Right lobe of liver (tissue), 6 donors: ENCODE measurements at regions not wholly inside any gene's neighbourhood (a gene's known extent, or its start where the extent isn't known, plus 50 kb on each side); places are given as distances from the start of the nearest gene placed in this dataset.

Experiments
- ATAC-seq, 4 donors: fragments of 200-7000 bp; cut with Tn5 transposase; one replicate each; pipeline ENCODE4 v1.9.1; 2020; ENCODE audit warnings: mild to moderate bottlenecking in 4 of 4, moderate library complexity in 4 of 4
- DNase-seq, 3 donors: peaks; one replicate each; pipeline ENCODE4 v3.0.0-alpha.2; 2020
- H3K27ac ChIP-seq, 3 donors: fragments of 200-600 bp; one replicate each; pipeline ENCODE4 v1.8.0; 2022
- H3K27me3 ChIP-seq, 2 donors: fragments of 200-600 bp; one replicate each; pipeline ENCODE4 v1.8.0; 2022
- H3K36me3 ChIP-seq, 4 donors: fragments of 200-600 bp; sonication (generic) in 1 of 4; one replicate each; pipeline versions ENCODE4 v1.5.1 to v1.8.0; 2017 to 2022; ENCODE audit warnings: control low read depth in 1 of 4
- H3K4me1 ChIP-seq, 4 donors: fragments of 200-600 bp; sonication (generic) in 1 of 4; one replicate each; pipeline versions ENCODE4 v1.5.1 to v1.8.0; 2017 to 2022; ENCODE audit warnings: control low read depth in 1 of 4
- H3K4me3 ChIP-seq, 3 donors: fragments of 200-600 bp; one replicate each; pipeline ENCODE4 v1.8.0; 2022
- H3K9me3 ChIP-seq, 4 donors: fragments of 200-600 bp; sonication (generic) in 1 of 4; one replicate each; pipeline versions ENCODE4 v1.5.1 to v1.8.0; 2017 to 2022; ENCODE audit warnings: control low read depth in 1 of 4
- POLR2A ChIP-seq: fragments of 450-650 bp; IDR thresholded peaks from one replicate; pipeline ENCODE4 v1.6.1; 2017; ENCODE audit warnings: antibody characterized with exemption, mild to moderate bottlenecking
- WGBS: methylation state at CpG from one replicate; pipeline ENCODE4 v1.1.6; 2018; ENCODE audit warnings: low coverage, low lambda C conversion rate; ENCODE audit not compliant: insufficient coverage; ENCODE audit errors: missing lambda C conversion rate; 5-methylcytosine and 5-hydroxymethylcytosine counted together
- intact Hi-C, 2 donors: fragments of 100-400 bp; cut with DNase I; formaldehyde crosslinking; loops; one replicate each; pipeline versions ENCODE4 v1.11.2 to v1.14.1; 2022
- TF ChIP-seq, protein P1 (sequence below), 4 donors: fragments of 200-600 bp in 3 of 4; fragments of 450-650 bp in 1 of 4; IDR thresholded peaks; one replicate each; pipeline versions ENCODE4 v1.5.1 to v1.8.0; 2016 to 2022; ENCODE audit warnings: antibody characterized with exemption in 4 of 4, mild to moderate bottlenecking in 2 of 4
- donor health status: DM: no; HTN: yes; CAD: no.
- donor health status: DM: no; HTN: no; CAD: no.
- donor health status: DM: no; HTN: no; CAD: no.
- donor health status: DM: no; HTN: yes; CAD: no.
- donor health status: DM: no; HTN: yes; CAD: no.

DNA sequence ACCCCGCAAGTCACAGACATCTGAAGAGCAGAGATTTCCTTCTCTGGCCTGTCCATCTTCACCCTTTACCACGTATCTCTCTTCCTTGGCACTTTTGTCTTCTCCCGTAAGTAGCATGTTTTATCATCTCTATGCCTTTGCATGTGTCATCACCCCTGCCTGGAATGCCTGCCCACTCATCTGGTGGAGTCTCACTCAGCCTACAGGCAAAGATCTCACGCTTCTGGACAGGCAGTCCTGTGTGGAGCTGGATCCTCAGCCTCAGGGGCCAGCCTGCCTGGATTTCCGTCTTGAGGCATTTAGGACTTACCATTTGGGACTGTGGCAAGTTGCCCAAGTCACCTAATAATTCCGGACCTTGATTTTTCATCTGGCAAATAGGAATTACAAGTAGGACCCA, 114.3 kb upstream of the CACNA2D3 start:
- ATAC-seq = no peak
- intact Hi-C loops = no loop called here

DNA sequence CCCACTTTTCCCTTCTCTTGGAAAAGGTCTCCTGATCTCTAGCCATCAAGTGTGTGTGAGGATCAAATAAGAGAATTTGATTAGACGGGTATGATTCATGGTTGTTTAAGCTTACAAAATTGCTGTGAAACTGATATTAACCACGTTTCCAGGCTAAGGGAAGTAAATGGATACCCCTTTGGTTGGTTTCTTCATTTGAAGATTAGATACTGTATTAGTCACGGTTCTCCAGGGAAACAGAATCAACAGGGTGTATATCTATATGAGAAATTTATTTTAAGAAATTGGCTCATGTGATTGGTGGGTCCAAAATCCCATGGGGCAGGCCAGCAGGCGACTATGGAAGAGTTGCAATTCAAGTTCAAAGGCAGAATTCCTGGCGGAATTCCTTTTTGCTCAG, 112.7 kb upstream of the SELENOK start:
- Histone ChIP-seq H3K4me1 (no peaks in the 10 kb centered on the region), H3K27me3 (no peaks in the 10 kb centered on the region), H3K36me3 (no peaks in the 10 kb centered on the region), H3K9me3 (no peaks in the 10 kb centered on the region), H3K4me3 (no peak overlapping the region), H3K27ac (no peak overlapping the region)
- DNase-seq = no peak
- intact Hi-C loops = no loop called here
- TF ChIP-seq POLR2A = no peak
- TF ChIP-seq, protein P1, sequence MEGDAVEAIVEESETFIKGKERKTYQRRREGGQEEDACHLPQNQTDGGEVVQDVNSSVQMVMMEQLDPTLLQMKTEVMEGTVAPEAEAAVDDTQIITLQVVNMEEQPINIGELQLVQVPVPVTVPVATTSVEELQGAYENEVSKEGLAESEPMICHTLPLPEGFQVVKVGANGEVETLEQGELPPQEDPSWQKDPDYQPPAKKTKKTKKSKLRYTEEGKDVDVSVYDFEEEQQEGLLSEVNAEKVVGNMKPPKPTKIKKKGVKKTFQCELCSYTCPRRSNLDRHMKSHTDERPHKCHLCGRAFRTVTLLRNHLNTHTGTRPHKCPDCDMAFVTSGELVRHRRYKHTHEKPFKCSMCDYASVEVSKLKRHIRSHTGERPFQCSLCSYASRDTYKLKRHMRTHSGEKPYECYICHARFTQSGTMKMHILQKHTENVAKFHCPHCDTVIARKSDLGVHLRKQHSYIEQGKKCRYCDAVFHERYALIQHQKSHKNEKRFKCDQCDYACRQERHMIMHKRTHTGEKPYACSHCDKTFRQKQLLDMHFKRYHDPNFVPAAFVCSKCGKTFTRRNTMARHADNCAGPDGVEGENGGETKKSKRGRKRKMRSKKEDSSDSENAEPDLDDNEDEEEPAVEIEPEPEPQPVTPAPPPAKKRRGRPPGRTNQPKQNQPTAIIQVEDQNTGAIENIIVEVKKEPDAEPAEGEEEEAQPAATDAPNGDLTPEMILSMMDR (IDR thresholded peaks at IDR 0.05) = no peak
- no peak for ATAC-seq
- 65% methylated on average over 5 of the region's 5 CpGs for WGBS

More for the DNA sequence above, 114.3 kb upstream of the CACNA2D3 start:
- Histone ChIP-seq H3K27ac (no peak overlapping the region), H3K9me3 (no peaks in the 10 kb centered on the region), H3K4me1 (no peaks in the 10 kb centered on the region), H3K4me3 (no peak overlapping the region), H3K36me3 (no peaks in the 10 kb centered on the region), H3K27me3 (no peaks in the 10 kb centered on the region)
- no peak for TF ChIP-seq POLR2A
- DNase-seq = no peak
- 85% methylated on average over 5 of the region's 6 CpGs for WGBS

DNA sequence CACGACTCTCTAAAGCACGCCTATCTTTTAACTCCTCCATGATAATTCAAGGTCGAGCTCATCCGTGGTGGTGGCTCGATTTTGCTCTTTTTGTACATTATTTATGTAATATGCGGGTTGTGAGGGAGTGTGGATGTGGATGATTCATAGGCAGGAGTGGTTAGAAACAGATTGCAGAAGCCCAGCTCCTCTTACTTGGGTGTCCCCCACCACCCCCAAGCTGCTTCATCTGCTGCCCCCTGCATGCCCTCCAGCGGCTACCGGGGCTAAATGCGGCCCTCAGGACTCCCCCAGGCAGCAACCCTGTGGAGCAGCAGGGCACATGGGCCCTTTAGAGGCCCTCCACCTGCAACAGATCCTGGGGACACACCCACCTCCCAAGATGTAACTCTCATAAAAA, 111.5 kb upstream of the SELENOK start:
- ATAC-seq (no peak), DNase-seq (no peak)
- Histone ChIP-seq H3K27ac (no peak overlapping the region), H3K4me3 (no peak overlapping the region), H3K36me3 (no peaks in the 10 kb centered on the region), H3K4me1 (no peaks in the 10 kb centered on the region), H3K27me3 (no peaks in the 10 kb centered on the region), H3K9me3 (no peaks in the 10 kb centered on the region)
- 85% methylated on average over 5 of the region's 9 CpGs for WGBS
- TF ChIP-seq POLR2A = no peak
- TF ChIP-seq, protein P1 (IDR thresholded peaks at IDR 0.05) = no peak
- intact Hi-C loops = no loop called here

DNA sequence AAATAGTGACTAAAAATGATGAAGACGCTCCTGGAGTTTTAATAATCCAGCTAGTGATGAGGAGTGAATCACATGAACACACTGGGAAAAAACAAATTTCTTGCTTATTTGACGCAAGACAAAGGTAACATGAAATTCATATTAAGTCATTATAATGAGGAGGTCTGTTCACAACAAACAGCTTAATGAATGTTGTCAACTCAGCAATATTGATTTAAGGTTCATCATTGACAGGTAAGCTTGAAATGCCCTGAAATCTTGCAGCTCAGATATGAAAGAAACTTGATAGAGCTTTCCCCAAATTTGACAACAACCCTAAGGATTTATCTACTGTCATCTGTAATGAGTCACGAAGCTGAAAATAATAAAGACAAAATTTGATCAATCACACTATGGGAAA, 108.1 kb upstream of the SELENOK start:
- no peaks in the 10 kb centered on the region for H3K4me1 ChIP-seq
- H3K4me3 ChIP-seq = no peak overlapping the region
- no peak for DNase-seq
- H3K27me3 ChIP-seq = no peaks in the 10 kb centered on the region
- no peak overlapping the region for H3K27ac ChIP-seq
- H3K36me3 ChIP-seq = no peaks in the 10 kb centered on the region
- no peak for ATAC-seq
- intact Hi-C loops = no loop called here
- TF ChIP-seq, protein P1 (IDR thresholded peaks at IDR 0.05) = no peak
- no peak for TF ChIP-seq POLR2A
- WGBS = 44% methylated on average over 3 of the region's 3 CpGs
- no peaks in the 10 kb centered on the region for H3K9me3 ChIP-seq

DNA sequence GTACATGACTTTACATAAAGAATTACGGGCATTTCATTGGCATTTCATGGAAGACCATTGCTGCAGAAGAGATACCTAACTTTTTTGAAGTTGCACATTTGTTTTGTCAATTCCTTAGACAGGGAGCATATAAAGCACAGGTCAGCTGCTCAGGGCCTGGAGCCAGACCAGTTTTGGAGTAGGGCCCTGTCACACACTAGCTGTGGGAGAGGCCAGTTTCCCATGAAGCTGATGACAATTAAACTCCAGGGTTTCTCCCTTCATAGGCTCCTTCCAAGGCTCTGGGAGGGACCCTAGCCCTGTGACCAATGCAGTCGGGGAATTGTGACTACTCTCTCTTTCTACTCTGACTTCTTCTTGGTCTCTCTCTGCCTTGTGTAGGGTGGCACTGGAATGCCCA, 107.3 kb upstream of the SELENOK start:
- Histone ChIP-seq H3K4me1 (no peaks in the 10 kb centered on the region), H3K27ac (no peak overlapping the region), H3K4me3 (no peak overlapping the region), H3K27me3 (no peaks in the 10 kb centered on the region), H3K9me3 (no peaks in the 10 kb centered on the region), H3K36me3 (no peaks in the 10 kb centered on the region)
- peak in 1 of 3 donors; percentile 48 for DNase-seq
- WGBS = 77% methylated on average over 2 of the region's 2 CpGs
- ATAC-seq = peak; percentile 21 to 56 (median 44)
- TF ChIP-seq POLR2A = no peak
- TF ChIP-seq, protein P1 (IDR thresholded peaks at IDR 0.05) = no peak
- intact Hi-C loops = no loop called here
